GM19324 (cell line): ENCODE measurements at regions not wholly inside any gene's neighbourhood (a gene's known extent, or its start where the extent isn't known, plus 50 kb on each side); places are given as distances from the start of the nearest gene placed in this dataset.

ENCODE experiments used
- ATAC-seq: cut with Tn5 transposase; IDR thresholded peaks from one replicate; pipeline ENCODE4 v1.9.1; 2021; ENCODE audit warnings: mild to moderate bottlenecking, moderate library complexity; ENCODE audit not compliant: unreplicated experiment, low FRiP score

DNA sequence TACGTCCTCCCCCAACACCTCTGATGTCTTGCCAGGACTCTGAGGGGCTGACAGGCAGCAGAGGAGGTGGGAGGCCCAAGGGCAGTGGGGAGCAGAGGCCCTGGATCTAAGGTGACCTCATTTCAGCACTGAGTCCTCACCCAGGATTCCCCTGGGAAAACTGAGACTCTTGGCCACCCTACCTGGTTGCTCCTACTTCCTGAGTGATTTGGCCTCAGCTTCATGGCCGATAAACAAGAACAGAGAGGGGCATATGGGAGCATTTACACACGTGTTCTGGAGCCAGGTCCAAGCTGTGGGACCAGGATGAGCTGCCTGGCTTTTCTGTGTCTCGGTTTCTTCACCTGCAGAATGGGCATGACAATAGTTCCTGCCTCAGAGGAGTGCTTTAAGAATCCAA, 133.8 kb downstream of the ANKRD60 start:
- no peak for ATAC-seq

DNA sequence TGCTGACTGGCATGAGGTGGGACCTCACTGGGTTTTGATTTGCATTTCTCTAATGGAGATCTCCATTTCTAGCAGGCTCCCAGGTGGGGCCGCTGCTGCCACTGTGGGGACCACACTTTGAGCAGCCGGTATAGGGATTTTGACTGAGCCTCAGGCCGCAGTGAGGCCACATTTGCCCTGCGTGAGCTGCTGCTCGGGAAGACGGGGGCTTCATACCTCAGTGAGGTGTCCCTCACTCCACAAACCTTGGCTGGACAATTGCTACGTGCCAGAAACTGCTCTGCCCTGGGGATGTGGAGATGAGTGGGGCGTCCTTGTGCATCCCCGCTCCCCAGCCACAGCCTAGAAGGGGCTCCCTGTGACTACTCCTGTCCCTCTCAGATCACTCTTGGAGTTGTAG, 134.3 kb downstream of the ANKRD60 start:
- ATAC-seq = no peak

DNA sequence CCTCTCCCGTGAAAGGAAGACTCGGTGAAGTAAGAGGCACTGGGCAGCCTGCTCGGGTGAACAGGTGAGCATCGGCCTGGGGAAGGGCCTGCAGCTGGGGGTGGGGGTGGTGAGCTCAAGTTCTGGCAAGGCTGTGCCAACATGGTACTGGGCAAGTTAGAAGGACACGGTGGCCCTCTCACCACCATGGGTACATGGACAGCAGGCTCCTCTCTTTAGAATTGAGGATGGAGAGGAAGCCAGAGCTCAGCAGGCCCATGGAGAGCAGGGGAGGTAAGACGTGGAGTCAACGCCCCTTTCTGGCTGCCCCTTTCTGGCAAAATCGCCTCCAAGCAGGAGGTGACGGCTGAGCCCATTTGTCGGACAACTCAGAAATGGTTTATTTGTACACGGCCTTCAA, 135.6 kb downstream of the ANKRD60 start:
- no peak for ATAC-seq

DNA sequence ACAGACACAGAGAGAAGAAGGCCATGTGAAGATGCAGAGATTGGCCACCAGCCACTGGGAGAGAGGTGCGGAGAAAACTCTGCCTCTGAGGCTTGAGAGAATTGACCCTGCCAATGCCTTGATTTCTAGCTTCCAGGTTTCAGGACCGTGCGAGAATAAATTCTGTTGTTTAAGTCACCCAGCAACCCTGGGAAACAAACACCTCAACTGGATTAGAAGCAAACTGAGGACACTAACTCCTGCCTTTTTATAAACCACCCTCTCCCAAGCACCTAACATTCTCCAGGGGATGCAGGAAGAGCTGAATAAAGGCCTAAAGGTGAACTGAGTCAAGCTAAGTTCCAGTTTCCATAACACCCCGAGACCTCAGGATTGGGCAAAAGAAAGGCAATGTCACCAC, 136.1 kb downstream of the ANKRD60 start:
- no peak for ATAC-seq

DNA sequence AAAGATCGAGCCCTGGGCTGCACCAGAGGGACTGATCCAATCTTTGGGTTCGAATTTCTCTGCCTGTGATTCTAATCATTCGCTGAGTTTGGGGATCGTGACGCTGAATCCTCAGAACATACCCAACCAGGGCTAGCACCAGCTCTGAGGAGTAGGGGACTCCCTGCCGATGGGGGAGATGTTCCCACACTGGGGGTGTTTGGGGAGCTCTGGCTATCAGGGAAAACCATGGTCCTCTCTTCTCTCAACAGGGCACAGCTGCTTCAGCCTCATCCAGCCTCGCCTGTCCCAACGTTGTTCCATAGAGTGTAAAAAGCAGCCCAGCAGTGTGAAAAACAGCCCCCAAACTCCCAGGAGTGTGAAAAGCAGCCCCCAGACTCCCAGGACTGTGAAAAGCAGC, 136.6 kb downstream of the ANKRD60 start:
- no peak for ATAC-seq

DNA sequence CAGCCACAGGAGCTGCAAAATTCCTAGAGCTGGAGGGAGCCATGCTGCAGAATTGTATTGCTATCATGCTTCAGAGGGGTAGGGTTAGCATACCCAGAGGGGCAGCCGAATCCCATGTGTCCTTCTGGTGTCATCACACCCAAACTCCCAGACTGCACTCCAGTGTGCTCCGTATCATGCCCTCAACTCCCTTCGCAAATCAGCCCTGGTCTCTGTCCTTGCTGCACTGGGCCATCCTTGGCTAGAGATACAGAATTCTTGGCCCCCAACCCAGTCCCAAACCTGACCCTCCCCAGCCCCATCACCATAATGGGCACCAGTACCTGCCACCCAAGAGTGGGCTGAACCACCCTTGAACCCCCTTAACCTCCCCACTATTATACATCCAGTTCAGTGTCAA, 138.3 kb downstream of the ANKRD60 start:
- ATAC-seq = no peak

DNA sequence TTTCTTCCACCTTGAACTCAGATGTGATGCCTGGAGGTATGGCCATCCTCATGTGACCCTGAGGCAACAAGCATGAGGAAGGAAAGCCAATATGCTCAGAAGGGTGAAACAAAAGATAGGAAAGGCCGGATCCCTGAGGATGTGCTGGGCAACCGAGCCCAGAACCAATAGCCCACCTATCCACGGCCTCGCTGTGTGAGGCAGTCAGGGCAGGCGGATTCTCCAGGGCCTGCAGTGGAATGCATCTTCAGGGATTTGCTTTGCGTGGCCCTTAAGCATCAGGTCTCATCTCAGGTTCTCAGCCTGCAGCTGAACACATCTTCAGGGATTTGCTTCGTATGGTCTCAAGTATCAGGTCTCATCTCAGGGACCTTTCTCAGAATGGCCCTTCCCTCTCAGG, 139.8 kb downstream of the ANKRD60 start:
- ATAC-seq = no peak

DNA sequence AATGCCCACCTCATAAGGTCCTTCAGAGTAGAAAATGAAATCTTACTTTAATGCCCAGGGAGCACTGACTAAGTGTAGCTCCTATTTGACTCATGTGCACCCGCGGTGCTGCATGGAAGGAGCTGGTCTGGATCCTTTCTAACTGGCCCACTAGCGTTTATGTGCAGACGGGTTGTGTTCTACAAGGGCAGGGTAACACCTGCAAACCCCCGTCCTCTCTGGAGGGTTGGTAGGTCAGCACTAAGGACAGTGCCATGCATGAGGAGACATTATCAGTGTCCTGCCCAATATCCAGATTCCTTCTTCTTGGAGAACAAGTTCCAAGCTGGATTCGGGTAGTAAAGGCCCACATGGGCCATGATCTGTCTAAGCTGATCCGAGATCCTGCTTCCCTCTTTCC, 140.3 kb downstream of the ANKRD60 start:
- no peak for ATAC-seq

DNA sequence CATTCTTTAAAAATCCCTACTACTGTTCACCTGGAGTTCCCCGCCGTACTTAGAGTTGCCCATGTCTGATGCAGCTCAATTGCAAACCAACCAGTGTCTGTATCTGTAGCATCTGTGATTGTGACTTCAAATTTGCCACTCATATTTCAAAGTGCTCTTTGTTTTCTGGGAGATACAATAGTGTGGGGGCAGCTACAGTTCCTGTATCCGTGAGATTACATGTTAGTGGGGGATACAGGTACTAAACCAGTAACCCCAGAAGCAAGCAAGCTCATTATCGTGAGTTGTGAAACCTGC, 140.9 kb downstream of the ANKRD60 start:
- no peak for ATAC-seq

DNA sequence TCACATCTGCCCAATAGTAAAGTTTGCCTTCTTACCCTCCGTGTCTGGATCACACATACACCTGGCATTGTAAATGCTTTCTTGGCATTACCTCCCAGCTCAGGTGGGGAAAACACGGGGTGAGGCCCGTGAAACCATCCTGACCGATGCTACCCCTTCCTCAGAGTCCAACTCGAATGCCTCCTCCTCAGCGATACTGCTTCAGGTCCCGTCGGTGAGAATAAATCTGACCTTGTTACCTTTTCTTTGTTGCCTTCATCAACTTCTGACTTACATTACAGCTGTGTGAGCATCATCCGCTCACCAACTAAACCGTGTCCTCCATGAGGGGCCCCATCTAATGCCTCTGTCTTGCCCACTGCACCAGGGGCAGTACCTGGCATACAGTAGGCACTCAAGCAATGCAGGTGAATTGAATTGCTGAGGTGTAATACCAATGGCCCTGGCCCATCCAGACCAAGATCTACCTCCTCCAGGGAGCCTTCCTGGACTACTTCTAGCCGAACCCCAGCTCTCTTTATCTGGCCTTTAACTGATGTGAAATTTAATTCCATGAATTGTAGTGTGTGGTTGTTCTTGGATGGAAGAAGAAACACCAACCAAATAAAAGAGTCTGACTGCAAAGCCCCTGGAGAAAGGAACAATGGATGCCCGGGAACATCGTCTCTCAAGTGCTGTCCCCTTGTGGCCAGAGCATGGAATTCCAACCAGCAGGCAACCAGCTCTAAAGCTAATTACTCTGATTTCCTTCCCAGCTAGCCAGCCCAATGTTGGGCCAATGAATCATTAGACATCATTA, 141.5 kb downstream of the ANKRD60 start:
- no peak for ATAC-seq

DNA sequence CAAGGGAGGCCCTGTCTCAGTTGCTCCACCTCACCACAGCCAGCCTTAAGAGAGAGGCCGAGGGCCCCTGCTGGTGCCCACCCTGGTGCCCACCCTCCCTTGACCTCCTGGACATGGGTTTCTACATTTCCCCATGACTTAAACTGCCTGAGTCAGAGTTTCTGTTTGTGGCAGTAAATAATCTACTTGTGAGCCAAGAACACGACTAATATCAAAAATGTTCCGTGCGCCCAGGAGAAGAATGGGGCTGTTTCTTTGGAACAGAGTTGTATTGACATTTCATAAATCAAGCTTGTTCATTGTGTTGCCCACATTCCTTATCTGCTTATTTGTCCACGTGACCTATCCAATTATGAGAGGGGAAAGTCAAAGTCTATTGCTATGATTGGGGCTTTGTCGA, 143.5 kb downstream of the ANKRD60 start:
- no peak for ATAC-seq

DNA sequence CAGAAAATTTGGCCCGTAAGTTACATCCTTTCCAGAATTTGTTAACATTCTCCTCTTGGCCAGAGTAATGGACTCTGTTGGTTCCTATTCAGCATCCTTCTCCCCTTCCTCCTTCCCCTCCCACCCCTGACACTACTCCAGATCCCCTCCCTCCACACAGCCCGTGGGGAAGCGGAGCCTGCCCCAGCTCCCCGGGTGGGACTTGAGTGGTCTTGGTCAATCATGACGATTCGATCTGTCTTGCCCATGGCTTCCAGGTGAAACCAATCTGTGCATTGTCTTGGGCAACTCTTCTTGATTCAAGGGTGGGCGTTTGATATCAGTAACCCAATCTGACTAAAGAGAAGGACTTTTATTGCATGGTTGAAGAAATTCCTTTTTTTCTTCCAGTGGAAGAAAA, 143.9 kb downstream of the ANKRD60 start:
- ATAC-seq = no peak

DNA sequence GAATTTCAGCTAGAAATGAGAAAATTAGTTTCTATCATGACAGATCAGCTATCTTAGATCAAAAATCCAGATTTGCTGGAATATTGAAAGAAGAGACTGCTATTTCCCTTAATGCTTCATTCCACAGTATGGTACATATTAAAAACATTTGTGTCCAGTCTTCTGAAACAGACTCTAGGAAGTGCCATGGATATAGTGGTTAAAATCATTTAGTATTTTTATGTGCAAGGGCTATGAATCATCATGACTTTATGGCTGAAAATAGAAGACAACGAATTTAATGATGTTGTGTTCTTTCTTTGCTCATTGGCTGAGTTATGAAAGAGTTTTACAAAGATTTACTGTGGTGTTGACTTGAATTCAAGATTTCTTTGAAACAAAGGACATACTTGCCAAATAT, 146.6 kb downstream of the ANKRD60 start:
- ATAC-seq = no peak

DNA sequence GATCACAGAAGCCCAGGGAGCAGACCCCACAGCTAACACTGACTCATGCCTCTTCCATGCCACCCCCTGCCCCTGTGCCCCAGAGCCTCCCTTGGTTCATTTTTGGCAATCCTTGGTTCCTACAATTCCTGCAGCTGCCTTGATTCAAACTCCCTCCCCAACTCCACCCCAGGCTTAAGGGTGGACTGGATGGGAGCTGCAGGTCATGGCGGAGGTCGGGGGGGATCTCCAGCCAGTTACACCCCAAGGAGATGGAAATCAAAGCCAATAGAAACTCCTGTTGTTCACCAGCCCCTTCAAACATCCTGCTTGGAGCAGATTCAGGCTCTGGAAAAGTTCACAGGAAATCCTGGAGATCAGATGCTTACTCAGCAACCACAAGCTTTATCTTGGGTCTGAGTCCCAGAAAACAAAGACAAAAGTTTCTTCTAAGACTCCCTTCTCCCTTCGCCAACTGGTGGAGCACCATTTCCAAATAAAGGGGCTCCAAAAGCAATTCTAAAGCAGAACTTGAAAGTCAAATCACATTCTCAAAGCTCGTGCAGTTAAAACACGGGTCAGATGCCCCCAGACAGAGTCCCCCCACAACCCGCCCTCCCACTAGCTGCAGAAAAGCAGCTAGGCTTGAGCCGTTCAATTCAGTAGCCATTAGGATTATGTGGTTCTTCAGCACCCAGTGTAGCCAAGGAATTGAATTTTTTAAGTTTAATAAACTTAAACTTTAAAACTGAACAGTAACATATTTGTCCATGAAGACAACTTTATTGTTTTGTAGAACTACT, 149.5 kb downstream of the ANKRD60 start:
- no peak for ATAC-seq

DNA sequence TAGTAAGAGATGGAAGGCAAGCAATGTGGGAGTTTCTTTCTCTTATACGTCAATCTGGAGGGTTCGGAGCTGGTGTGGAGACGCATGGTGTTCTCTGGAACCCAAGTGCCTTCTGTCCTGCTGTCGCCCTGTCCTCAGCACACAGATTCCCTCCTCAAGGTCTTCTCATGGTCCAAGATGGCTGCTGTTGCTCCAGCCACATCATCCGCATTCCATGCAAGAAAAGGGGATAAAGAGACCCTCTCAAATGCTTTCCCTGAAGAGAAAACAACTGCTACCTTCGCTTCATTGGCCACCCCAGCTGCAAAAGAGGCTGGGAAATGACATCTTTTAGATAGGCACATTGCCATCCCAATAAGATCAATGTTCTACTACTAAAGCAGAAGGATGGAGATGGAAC, 151.2 kb downstream of the ANKRD60 start:
- ATAC-seq = no peak

DNA sequence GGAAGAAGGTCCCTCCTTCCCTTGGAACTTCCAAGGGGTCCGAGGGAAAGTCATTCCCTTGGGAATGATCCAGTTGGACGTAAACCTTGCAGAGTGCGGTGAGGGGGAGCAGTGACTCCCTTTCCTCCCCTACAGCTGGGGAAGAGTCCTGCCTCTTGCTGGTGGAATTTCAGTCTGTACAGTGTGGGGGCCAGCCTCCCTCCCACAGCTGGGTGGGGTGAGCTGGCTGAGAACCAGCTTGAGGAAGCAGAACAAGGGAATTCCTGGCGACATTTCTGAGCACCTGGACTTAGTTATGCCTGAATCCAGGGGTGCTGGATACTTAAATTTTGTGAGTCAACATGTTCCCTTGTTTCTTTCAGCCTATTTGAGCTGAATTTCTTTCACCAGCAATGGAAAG, 152.0 kb downstream of the ANKRD60 start:
- no peak for ATAC-seq

DNA sequence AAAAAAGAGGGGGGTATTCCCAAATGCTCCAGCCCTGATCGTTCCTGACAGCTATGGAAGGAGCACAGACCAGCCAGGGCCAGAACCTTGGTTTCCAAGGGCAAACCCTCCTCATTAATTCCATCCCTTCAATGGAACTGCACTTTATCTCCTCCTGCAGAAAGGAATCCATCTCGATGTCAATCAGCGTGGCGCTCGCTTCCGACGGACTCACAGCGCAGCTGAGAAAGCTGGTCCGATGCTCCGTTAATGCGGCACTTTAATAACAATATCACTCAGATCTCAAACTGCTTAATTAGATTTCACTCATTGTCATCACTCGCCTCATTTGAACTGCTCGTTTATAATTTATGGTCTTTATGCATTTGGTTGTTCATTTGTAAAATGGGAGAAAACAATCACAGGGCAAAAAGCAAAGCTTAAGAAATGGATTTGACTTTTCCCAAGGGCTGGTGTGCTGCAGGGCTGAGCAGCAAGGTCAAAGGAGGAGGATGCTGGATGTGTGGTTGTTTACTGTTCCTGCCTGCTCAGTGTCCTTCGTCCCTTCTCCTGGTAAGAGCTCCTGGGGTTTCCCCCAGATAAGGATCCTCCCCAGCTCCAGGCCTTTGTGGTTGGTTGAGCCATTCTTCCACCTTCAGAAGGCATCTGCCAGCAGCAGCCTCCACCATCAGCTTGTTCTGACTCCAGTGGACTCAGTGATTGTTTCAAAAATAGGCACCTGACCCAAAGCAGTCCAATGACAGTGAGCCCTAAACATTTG, 152.7 kb downstream of the ANKRD60 start:
- ATAC-seq = no peak

DNA sequence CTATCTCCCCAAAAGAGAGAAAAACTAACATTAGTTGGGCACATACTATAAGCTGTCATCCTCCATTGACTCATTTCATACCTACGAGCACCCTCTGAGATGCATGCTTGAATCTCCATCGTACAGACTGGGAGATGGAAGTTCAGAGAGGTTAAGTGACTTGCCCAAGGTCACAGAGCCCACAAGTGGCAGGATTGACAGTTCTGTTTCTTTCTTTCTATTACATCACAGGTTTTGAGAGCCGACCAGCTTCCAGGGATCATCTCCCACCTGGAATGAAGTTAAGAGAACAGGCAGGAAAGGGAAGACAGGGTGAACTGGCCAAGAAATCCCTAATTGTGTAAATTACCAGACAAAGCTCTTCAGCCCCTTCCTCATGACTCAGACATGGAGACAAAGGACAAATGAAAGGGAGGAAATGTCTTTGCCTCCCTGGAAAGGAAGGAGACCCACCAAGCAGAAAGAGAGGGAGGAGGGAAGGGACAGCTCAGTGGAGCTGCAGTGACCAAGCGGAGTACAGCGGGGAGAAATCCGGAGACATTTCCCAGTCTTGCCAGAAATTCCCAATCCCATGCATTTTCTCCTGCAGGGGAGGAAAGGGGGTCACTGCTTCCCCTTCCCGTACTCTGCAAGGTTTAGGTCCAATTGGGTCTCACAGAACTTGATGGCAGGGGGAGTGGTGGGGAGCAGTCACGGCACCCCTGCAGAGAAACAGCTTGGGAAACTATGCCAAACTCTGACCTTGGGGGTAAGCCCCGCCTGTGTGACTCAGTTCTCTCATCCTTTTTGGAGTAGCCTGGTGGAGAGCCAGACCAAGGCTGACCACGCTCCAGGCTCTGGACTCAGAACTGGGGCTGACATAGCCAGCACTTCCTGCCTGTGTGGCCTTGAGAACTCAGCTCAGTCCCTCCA, 154.3 kb downstream of the ANKRD60 start:
- ATAC-seq = no peak

DNA sequence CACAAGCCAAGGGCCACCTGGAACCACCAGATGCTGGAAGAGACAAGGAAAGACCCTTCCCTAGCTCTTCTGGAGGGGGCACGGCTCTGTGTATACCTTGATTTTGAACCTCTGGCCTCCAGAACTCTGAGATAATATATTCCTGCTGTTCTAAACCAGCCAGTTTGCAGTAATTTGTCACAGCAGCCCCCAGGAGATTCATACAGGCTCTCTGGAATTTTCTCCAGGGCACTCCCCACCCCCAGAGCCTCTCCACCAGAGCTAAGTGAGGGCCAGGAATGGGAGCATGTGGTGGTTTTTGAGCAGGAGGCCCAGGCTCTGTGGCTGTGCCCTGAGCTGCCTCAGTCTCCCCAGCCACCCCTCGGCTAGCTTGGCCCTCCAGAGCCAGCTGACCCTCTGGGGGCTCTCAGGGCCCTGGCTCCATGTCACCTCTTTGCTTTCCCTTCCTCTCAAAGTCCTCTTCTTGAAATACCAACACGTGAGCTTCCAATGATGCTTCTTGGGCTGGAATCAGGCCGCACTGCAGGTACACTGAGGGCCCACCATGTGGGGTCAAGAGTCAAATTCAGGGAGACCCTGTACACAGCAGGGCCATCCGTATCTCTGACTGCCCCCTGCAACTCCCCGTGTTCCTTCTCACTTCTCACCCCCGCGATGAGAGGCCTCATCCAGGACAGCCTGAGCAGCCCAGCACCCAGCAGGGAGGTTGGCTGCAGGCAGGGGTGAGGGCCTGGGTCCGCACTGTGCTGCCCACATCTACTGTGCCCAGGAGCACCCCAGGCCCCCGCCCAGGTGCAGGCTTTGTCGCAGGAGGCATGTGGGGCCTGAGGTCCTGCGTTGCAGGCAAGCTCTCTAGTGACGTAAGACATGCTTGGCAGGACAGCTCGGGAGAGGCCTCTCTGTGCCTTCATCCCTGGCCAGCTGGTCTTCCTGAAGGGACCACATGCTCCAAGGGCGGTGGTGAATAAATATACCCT, 155.5 kb downstream of the ANKRD60 start:
- no peak for ATAC-seq
